ENCODE measurements at regions not wholly inside any gene's neighbourhood (a gene's known extent, or its start where the extent isn't known, plus 50 kb on each side); places are given as distances from the start of the nearest gene placed in this dataset.

- Histone ChIP-seq H3K4me3 (no peak overlapping the region), H3K9me3 (no peaks in the 10 kb centered on the region), H3K27me3 (no peaks in the 10 kb centered on the region), H3K36me3 (no peaks in the 10 kb centered on the region), H3K4me1 (no peaks in the 10 kb centered on the region), H3K27ac (no peak overlapping the region)
- ATAC-seq (ENCODE audit: low FRiP score in 2 of 2) (no peak), DNase-seq (no peak)
- TF ChIP-seq POLR2AphosphoS5 (IDR thresholded peaks at IDR 0.05) (no peak), CTCF (IDR thresholded peaks at IDR 0.05) (no peak), POLR2A (IDR thresholded peaks at IDR 0.05) (no peak), EP300 (IDR thresholded peaks at IDR 0.05) (no peak)
- 66 to 75% methylated on average over 2 of the region's 2 CpGs for WGBS, 2 donors
Observed at GRCh38 chr12:87155621-87156020, 873.6 kb downstream of the C12orf50 start.

GRCh38 chr12:87152841-87153528, 876.2 kb downstream of the C12orf50 start:
- Histone ChIP-seq H3K27ac (no peak overlapping the region), H3K4me3 (no peak overlapping the region), H3K27me3 (no peaks in the 10 kb centered on the region), H3K36me3 (no peaks in the 10 kb centered on the region), H3K9me3 (no peaks in the 10 kb centered on the region), H3K4me1 (no peaks in the 10 kb centered on the region)
- 65 to 67% methylated on average over 1 of the region's 1 CpG for WGBS, 2 donors
- ATAC-seq (ENCODE audit: low FRiP score in 2 of 2), result no peak
- TF ChIP-seq EP300 (IDR thresholded peaks at IDR 0.05), result no peak
- no peak for TF ChIP-seq CTCF (IDR thresholded peaks at IDR 0.05)
- no peak for TF ChIP-seq POLR2AphosphoS5 (IDR thresholded peaks at IDR 0.05)
- no peak for TF ChIP-seq POLR2A (IDR thresholded peaks at IDR 0.05)
- DNase-seq, result no peak

DNA sequence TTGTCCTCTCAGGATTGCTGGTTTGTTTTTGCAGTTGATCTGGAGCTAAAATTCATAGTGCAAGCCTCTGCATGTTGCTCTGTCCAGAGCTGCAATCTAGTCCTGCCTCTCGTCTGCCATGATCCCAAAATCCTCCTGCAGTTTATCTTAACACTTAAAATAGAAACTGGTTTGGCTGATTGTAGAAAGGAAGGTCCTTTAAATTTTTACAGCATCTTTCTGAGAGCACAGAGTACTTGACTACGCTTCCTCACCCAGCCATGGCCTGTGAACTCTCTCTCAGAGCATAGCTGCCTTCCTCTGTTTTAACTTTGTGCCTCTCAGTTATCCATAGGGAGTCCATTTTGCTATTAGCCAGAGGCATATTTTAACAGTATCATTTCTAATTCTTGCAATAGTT, 877.1 kb downstream of the C12orf50 start:
- Histone ChIP-seq H3K27ac (no peak overlapping the region), H3K4me3 (no peak overlapping the region), H3K9me3 (no peaks in the 10 kb centered on the region), H3K36me3 (no peaks in the 10 kb centered on the region), H3K4me1 (no peaks in the 10 kb centered on the region), H3K27me3 (no peaks in the 10 kb centered on the region)
- DNase-seq (no peak), ATAC-seq (ENCODE audit: low FRiP score in 2 of 2) (no peak)
- TF ChIP-seq POLR2AphosphoS5 (IDR thresholded peaks at IDR 0.05), result no peak
- WGBS, 2 donors, result 65 to 67% methylated on average over 2 of the region's 2 CpGs

DNA sequence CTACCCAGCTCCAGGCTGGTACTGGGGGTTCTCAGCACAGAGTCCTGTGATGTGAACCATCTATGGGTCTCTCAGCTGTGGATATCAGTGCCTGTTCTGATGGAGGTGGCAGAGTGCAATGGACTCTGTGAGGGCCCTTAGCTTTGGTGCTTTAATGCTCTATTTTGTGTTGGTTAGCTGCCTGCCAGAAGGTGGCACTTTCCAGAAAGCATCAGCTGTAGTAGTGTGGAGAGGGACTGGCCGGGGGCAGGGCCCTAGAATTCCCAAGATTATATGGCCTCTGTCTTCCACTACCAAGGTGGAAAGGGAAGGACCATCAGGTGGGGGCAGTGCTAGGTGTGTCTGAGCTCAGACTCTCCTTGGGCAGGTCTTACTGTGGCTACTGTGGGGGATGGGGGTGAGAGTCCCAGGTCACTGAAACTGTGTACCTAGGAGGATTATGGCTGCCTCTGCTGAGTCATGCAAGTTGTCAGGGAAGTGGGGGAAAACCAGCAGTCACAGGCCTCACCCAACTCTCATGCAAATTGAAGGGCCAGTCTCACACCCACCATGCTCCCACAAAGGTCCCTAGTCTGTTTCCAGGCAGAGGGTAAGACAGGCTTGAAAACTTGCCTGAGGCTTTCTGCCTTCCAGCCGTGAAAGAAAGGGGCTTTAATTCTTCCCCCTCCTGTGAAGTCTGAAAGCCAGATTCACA, 878.1 kb downstream of the C12orf50 start:
- Histone ChIP-seq H3K9me3 (no peaks in the 10 kb centered on the region), H3K36me3 (no peaks in the 10 kb centered on the region), H3K27me3 (no peaks in the 10 kb centered on the region), H3K27ac (no peak overlapping the region), H3K4me3 (no peak overlapping the region), H3K4me1 (no peaks in the 10 kb centered on the region)
- DNase-seq (no peak), ATAC-seq (ENCODE audit: low FRiP score in 2 of 2) (no peak)
- 54 to 57% methylated on average over 2 of the region's 2 CpGs for WGBS, 2 donors
- TF ChIP-seq CTCF (IDR thresholded peaks at IDR 0.05) (no peak), POLR2AphosphoS5 (IDR thresholded peaks at IDR 0.05) (no peak), EP300 (IDR thresholded peaks at IDR 0.05) (no peak)

- Histone ChIP-seq H3K9me3 (no peaks in the 10 kb centered on the region), H3K4me3 (no peak overlapping the region), H3K4me1 (no peaks in the 10 kb centered on the region), H3K27ac (no peak overlapping the region), H3K36me3 (no peaks in the 10 kb centered on the region), H3K27me3 (no peaks in the 10 kb centered on the region)
- DNase-seq (no peak), ATAC-seq (ENCODE audit: low FRiP score in 2 of 2) (no peak)
- no peak for TF ChIP-seq POLR2AphosphoS5 (IDR thresholded peaks at IDR 0.05)
- no peak for TF ChIP-seq CTCF (IDR thresholded peaks at IDR 0.05)
Observed at GRCh38 chr12:87142342-87142741, 886.2 kb upstream of the MGAT4C start.

Data from upper lobe of left lung (tissue), 6 donors.